H1 (cell line): ENCODE measurements at regions not wholly inside any gene's neighbourhood (a gene's known extent, or its start where the extent isn't known, plus 50 kb on each side); places are given as distances from the start of the nearest gene placed in this dataset.

Source experiments
- JUND ChIP-seq: IDR thresholded peaks from 2 replicates; pipeline ENCODE4 v1.6.1; 2011; ENCODE audit warnings: mild to moderate bottlenecking, improper control_type of control experiment, low read length
- POU5F1 ChIP-seq: IDR thresholded peaks from 2 replicates; pipeline ENCODE4 v1.6.1; 2011; ENCODE audit warnings: low read depth, mild to moderate bottlenecking, low read length, moderate library complexity

DNA sequence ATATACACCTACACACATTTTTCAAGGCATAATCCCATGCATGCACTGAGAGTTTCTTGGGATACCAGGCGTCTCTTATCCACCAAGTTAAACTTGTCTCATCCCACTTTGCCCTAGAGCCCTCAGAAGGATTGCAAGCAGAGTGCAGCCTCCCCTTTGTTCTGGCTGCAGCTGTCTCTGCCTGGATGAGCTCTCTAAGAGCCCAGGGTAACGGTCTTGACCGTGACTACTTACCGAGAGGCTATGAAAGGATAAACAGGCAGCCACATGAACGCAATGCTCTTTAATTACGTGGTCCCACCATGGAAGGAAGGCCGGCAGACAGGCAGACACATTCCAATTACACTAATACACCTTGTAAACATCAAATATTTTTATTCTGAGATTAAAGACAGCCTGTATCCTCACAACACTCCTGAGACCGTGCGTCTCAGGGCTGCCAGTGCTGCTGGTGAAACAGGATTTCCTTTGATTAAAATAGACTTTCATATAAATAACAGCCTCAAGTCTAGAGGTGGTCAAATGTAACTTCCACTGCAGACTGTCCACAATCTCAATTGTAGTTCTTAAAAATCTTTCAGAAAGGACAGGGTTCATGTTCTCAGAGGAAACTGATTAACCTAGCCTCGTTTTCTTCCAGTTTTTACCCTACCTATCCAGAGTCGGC, 210.0 kb upstream of the PRDM1 start (continued):
- TF ChIP-seq POU5F1 (no peak), JUND (no peak)
